CD4-positive, alpha-beta T cell treated with Interferon gamma for 1 hour (primary cell): ENCODE measurements at regions not wholly inside any gene's neighbourhood (a gene's known extent, or its start where the extent isn't known, plus 50 kb on each side); places are given as distances from the start of the nearest gene placed in this dataset.
"Not testable (repeated sequence)": the region's sequence is repeated elsewhere in the genome, so short reads cannot be mapped to it uniquely, and the experiment has no call there.

Experiments
- DNase-seq: peaks from one replicate; pipeline ENCODE4 v3.0.0-alpha.2; 2020

DNA sequence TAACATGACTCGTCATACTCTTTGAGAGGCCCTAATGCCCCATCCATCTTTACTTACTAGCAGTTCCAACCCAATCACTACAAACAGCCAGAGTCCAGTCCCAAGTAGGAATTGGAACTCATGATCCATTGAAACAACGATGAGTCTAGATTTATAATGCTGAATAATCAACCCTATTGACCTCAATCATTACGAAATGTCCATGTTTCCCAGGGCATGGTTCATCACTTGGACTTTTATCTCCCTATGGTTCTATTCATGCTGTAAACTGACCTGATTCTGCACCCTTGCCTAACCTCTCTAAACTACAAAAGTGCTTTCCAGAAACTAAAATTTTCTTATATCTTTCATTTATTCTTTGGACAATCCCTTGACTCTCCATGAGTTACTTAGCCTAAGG, 840.0 kb upstream of the B3GALT2 start:
- DNase-seq, result no peak

DNA sequence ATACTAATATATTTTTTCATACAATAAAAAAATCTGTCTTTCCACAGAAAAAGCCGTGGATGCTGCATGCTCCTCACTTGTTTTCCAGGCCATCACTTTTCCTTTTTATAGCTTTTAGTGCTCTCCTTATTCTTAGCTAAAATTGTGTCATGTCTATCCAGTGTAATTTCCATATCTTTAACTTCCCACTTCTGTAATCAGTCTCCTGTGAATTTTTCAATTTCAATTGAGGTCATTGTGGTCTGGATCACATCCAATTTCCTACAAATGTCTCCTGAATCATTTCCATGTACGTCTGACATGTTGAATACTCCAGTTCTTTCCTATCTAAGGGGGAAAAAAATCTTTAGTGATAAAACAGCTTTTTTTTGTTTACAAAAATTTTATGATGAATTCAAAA, 838.2 kb upstream of the B3GALT2 start:
- DNase-seq, result no peak

DNA sequence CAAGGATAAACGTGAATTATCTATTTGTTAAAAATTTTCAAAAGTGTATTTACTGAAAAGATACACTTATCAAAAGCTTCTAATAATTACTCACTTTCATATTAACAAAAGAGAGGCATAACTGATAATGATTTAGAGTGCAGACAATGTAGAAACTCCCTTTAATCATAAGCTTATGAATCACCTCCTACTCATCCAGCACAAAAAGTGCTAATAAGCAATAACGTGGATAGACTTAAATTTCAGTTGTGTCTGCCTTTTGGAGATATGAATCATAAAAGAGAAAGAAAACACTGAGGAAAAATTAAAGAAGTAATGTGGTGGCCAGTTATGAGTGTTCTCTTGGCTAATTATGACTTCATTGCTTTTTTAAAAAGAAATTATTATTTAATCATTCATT, 827.6 kb upstream of the B3GALT2 start:
- no peak for DNase-seq

DNA sequence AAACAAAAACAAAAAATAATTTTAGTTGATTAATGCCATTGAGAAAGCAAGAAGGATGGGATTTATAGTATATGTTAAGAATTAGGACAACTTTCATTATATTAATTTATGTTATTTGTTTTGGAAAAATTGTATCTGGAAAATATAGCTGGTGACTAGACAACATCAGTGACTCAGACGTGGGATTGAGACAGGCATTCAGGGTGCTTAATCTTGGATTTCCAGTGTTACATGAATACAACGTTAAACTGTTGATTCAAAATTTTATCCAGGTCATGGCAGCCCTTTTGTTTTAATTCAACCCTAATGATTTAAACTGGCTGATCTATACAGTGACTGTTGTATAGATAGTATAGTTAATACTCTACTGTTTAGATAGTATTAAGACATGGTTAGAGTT, 827.1 kb upstream of the B3GALT2 start:
- DNase-seq, result no peak

DNA sequence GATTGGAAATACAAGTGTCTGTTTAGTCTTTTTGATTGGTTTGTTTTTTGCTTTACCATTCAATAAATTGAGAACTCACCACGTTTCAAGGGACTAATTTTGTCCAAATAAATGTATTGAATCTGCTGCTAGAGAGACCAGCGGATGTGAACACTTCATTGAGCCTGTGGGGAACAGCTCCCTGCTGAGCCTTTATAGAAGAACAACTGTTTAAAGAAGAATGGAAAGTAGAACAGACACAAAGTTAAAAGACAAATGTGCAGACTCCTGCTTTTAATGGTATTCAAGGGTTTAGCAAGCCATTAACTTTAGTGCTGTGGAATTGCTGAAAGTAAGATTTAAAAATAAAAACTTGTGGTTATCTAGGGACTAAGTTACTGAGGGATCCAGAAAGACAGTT, 817.7 kb upstream of the B3GALT2 start:
- DNase-seq, result no peak

DNA sequence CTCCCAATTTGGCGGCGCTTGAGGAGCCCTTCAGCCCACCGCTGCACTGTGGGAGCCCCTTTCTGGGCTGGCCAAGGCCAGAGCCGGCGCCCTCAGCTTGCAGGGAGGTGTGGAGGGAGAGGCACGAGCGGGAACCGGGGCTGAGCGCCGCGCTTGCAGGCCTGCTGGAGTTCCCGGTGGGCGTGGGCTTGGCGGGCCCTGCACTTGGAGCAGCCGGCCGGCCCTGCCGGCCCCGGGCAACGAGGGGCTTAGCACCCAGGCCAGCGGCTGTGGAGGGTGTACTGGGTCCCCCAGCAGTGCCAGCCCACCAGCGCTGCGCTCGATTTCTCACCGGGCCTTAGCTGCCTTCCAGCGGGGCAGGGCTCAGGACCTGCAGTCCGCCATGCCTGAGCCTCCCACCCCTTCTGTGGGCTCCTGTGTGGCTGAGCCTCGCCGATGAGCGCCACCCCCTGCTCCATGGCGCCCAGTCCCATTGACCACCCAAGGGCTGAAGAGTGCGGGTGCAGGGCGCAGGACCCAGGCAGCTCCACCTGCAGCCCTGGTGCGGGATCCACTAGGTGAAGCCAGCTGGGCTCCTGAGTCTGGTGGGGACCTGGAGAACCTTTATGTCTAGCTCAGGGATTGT, 815.4 kb upstream of the B3GALT2 start:
- not testable (repeated sequence) for DNase-seq

DNA sequence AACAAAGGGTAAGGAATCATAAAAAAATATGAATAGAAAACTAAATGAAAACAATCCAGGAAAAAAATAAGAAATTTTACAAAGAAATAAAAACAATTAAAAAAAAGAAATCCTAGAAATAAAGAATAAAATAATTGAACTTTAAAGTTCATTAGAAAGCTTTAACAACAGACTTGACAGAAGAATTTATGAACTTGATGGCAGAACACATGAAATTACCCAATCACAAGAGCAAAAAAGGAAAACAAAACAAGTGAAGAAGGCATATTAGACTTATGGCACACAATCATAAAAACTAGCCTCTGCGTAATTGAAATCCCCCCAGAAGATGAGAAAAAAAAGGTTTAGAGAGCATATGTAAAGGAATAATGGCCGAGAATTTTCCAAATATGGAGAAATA, 802.5 kb upstream of the B3GALT2 start:
- no peak for DNase-seq

DNA sequence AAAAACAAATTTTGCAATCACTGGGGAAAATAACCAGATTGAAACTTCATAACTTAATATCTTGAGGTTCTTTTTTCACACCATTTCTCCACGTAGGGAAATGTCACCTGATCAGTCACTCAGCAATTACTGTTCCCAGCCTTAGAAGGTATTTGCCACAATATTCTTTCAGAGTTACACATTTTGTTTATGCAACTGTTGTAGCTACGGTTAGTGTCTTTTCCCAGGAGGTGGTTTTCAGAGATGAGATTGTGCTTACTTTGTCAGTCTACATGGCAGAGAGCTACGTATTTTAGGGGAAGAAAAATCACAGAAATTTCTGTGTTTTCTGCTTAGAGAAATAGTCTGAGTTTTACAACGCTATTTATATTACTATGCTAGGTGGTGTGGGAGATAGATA, 792.8 kb upstream of the B3GALT2 start:
- no peak for DNase-seq

DNA sequence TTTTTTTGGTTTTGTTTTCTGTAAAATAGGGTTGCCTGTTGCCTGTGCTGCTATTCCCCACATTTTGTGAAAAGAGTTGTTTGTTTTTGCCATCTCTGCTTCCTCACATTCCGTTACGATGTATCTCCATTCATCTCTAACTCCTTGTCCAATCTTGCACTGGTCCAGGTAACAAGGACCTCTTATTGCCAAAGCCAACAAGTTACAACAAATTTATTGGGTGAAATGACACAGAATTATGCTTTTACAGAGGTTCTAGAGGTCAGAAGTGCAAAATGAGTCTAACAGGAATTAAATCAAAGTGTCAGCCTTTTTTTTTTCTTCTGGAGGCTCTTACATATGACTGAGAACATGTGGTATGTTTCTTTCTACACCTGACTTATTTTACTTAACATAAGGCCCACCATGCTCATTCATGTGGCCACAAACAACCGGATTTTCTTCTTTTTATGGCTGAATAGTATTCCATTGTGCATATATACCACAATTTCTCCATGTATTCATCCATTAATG, 787.9 kb upstream of the B3GALT2 start:
- DNase-seq, result no peak

DNA sequence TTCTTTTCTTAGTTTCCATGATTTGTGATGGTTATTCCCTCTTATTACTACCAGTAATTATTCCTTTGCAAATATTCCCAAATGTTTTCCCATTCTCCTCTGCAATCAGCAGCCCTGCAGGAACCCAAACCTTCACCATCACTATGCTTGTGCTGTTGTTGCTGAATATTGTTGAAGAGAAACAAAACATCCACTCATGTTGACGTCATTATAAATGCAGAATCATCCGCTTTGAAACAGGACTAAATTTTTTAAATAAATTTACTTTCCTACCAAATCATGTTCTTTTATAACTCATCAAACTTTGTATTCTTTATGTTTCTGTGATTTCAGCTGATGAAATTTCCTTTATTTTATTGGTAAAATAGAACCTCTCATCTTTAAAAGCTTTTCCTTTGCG, 787.0 kb upstream of the B3GALT2 start:
- DNase-seq, result no peak

DNA sequence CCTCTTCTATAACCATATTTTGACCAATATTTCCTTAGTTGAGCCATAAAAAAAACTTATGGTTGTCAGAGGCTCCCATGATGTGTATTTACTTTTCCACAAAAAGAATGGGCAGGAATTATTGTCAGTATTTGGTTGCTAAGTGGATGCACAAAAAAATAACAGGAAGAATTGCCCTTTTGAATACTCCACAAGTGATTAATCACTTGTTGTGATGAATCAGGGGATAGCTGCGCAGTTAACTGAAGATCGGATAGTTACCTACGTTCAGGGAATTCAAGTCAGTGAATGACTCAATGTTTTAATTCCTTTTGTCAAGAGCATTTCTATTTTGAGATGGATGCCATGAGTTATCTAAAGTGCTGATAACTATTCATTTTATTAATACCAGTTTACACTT, 785.2 kb upstream of the B3GALT2 start:
- no peak for DNase-seq

DNA sequence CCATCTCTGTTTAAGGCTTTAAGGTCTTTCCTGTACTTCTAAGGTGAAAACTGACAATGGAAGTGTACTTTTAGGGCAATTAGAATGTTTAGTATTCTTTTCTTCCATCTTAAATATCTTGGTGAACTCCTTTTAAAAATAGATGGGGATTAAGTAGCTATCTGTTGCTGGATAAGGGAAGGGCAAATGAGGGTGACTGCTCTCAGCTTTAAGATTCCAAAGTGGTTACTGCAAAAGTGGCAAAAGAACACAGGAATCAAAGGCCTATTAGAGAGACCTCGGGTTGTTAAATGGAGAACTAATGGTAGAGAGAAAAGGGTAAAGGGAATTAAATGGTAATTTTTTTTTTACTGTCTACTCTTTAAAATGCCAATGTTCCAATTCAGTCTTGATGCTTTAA, 774.1 kb upstream of the B3GALT2 start:
- no peak for DNase-seq

DNA sequence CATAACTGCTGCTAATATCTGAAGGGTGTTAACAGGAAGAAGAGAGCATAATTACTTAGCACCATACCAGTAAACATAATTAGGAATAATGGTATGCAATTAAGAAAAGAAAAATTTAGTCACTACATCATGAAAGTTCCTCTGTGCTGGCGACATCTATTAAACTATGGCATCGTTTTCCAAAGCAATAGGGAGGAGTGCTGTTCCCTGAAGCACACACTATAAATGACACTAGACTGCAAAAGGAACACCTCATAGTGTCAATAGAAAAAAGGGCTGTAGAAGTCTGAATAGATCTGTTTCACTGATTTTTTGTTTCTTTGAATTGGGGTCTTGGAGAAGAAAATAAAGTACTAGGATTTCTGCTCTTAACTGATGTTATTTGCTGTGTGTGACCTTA, 773.6 kb upstream of the B3GALT2 start:
- DNase-seq, result no peak

DNA sequence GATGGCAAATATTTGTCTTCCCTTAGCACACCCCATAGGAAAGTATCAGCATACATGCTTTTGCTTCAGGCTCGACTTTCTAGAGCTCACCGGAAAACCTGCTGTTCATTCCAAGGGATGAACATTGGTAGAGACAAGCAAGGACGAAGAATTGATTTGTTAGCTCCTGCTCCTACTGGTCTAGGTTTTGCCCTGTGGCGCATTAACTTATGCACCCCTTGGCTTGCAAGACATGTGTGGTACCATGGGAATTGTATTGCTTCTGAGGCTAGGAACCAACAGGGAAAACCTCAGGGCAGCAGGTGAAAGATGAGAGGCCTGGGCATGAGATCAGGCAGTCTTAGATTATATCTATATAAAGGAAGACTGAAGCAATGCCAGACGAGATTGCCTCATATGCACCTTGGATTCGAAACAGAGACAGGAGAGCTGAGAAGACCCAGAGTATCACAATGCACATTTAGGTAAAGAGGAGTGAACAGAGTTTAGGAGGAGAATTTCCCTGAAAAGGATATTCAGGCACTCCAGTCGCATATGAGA, 771.2 kb upstream of the B3GALT2 start:
- no peak for DNase-seq

DNA sequence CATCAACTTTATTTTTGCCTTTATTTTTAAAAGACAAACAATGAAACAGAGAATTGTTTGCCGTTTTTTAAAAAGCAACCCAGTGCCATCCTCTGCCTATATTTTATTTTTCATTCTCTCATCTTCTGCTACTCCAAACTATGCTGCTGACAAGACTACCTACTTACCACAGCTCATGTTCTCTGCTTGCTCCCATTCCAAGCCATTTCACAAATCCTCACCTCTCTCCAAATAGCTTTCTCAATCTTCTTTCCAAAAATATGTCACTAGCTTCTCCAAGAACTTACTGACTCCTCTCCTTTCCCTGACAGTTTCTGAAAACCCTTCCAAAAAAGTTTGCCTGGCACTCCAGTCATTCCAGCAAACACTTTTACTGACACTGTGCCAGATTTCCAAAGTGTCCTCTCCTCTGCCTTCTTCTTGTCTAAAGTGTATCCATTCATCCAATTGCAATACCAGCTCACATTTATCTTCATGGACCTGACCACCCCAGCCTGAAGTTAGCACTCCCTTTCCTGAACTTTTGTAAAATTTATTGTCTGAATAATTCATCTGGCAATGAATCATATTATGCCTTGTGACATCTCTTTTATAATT, 766.5 kb upstream of the B3GALT2 start:
- DNase-seq, result no peak

DNA sequence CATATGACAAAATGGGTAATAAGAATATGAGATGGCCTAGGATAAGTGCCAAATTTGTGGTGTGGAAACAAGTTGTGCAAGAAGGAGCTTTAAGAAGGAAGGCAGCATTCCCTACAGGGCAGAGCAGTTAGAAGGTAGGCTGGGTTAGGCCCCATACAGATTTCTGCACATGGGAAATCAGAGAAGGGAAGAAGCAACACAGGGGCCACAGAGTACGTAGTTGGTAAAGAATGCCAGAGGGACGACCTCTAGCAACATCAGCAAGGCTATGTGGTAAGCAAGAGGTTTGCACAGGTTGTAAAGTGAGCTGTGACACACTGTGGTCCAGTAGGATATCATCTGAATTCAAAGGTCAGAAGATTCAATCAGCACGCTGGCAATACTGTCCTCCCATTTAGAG, 765.6 kb upstream of the B3GALT2 start:
- no peak for DNase-seq

DNA sequence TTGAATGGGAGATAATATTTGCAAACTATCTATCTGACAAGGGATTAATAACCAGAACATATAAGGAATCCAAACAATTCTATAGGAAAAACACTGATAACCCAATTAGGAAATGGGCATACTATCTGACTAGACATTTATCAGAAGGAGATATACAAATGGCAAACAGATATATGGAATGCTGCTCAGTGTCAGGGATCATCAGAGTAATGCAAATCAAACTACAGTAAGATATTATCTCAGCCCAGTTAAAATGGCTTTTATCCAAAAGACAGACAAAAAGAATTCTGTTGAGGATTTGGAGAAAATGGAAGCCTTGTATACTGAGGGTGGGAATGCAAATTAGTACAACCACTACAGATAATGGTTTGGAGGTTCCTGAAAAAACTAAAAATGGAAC, 758.0 kb upstream of the B3GALT2 start:
- no peak for DNase-seq

DNA sequence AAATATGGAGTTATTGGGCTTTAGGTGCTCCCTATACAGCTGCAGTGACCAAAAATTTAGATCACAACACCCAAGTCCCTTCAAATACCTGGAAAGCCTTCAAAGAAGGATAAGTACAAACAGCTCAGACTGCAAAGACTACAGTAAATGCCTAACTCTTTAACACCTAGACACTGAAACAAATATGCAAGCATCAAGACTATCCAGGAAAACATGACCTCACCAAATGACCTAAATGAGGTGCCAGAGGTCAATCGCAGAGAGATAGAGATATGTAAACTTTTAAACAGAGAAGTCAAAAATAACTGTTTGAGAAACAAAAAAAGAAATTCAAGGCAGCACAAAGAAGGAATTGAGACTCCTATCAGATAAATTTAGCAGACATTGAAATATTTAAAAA, 753.8 kb upstream of the B3GALT2 start:
- DNase-seq, result no peak

DNA sequence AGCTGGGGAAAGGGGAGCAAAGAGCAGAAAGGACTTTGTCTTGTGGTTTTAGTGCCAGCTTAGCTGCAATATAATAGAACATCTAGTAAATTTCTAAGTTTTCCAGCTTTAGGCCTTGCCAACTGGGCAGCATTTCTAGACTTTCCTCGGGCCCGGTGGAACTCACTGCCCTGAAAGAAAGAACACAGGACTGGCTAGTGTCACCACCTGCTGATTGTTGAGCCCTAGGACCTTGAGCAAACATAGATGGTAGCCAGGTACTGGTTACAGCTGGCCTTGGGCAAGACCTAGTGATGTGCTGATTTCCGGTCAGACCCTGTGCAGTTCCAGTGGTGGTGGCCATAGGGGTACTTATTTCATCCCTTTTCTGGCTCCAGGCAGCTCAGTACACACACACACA, 753.2 kb upstream of the B3GALT2 start:
- no peak for DNase-seq

DNA sequence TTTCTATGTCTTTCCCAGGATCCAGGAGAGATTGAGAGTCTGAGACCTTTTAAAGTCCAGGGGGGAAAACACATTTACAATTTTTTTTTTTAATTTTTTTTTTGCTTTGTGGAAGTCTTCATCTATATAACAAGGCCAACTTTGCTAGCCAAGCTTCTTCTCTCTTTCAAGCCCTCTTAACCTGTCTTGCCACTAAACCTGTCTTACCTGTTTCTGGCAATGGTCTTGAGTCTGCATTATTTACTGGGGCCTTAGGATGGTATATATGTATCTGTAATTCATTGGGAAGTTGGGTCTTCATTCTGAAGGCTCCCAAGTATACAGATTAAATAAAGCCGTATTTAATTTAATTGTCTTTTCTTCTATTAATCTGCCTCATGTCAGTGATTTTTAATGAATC, 750.9 kb upstream of the B3GALT2 start:
- no peak for DNase-seq

DNA sequence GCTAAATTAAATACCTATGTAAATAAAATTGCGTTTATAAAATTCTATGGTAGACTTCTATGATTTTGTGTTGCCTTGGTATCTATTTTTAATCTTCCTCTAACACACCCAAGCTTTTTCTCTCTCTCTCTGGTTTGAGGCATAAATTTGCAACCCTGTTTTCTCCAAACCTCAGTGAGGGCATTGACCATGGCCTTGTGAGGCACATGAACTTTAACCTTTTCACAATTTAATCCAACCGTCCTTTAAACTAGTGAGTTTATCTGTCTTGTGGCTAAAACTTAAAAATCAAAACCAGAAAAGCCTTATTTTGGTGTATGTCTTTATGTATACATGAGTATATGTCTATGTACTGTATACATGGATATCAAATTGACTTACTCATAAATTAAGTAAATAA, 746.6 kb upstream of the B3GALT2 start:
- DNase-seq, result no peak

DNA sequence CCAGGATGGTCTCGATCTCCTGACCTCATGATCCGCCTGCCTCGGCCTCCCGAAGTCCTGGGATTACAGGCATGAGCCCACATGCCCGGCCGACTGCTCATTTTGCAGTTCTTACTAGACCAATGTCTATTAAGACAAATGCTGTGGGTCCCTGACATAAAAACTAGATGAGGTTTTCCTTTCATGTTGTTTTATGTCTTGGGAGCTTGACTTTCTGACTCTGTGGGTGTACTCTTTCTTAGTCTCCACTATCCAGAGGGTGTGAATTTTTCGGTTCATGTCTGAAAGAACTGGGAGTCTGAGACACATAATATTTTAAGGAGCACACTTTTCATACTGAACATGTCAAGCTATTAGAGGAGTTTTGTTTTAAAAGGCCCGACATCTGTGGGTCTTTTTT, 744.9 kb upstream of the B3GALT2 start:
- DNase-seq, result no peak

DNA sequence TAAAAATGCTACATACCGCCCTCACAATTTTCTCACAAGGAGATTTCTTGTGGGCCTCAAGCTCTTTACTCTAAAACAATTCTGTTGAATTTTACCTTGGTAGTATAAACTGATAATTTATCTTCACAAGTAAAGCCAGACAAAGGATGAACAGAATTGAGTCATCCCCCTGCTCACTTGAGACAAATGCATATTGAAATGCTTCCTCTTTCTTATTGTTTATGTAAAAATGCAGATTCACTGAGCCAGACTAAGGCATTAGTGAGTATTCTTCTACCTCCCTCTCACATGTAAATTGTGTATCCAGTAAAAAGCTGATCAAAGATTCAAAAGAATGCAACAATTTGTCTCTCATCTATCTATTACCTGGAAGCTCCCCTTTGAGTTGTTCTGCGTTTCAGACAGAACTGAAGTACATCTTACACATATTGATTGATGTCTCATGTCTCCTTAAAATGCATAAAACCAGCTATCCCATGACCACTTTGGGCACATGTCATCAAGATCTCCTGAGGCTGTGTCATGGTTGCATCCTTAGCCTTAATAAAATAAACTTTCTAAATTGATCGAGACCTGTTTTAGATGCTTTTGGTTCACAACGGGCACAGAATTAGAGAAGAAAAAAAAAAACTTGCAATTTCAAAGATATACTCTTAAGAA, 743.1 kb upstream of the B3GALT2 start:
- DNase-seq, result no peak

DNA sequence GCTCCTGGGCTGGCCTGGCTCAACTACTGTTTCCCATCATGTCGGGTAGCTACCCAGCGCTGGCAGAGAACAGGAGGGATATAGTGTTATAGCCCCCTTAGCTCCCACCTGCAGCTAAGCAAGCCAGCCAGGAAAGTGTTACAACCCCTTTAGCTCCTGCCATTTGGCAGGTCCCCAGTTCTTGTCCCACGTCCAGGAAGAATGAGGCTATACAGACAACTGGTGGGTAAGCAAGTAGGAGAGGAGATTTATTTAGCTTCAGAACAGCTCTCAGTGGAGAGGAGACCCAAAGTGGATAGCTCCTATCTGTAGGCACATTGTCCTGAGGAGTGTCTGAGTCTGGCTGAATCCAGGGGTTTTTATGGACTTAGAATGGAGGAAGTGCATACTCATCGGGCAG, 741.1 kb upstream of the B3GALT2 start:
- no peak for DNase-seq
